GM12878 (cell line): ENCODE measurements at regions not wholly inside any gene's neighbourhood (a gene's known extent, or its start where the extent isn't known, plus 50 kb on each side); places are given as distances from the start of the nearest gene placed in this dataset.
"Not testable (repeated sequence)": the region's sequence is repeated elsewhere in the genome, so short reads cannot be mapped to it uniquely, and the experiment has no call there.

Source experiments
- ATAC-seq: fragments of 200-7000 bp; cut with Tn5 transposase; 3 replicates; pipeline ENCODE4 v1.9.1; 2020; ENCODE audit warnings: mild to moderate bottlenecking, moderate library complexity
- BruUV-seq: library from RNA; stranded (reverse); fragments of 400-500 nt; replicated peaks from 2 replicates; lab custom pipeline; 2021; lab: Mats Ljungman, UMichigan
- CTCF ChIA-PET: fragments of 300-600 bp; sonication (Branson Sonifier 250); formaldehyde crosslinking; extraction: SDS; loops from one replicate; lab custom pipeline; 2021; ENCODE audit warnings: inconsistent platforms; lab: Yijun Ruan, JAX
- POLR2A ChIA-PET: fragments of 350-600 bp; formaldehyde crosslinking; extraction: SDS; loops from one replicate; lab custom pipeline; 2021; ENCODE audit warnings: inconsistent platforms; lab: Charles Lee
- RAD21 ChIA-PET: fragments of 300-600 bp; sonication (Branson Sonifier 250); formaldehyde crosslinking; loops from one replicate; lab custom pipeline; 2023; ENCODE audit warnings: antibody characterized with exemption; ENCODE audit not compliant: unreplicated experiment; lab: Charles Lee
- SMC1A ChIA-PET: fragments of 300-600 bp; sonication (Branson Sonifier 250); formaldehyde crosslinking; loops from one replicate; lab custom pipeline; 2023; ENCODE audit not compliant: unreplicated experiment, uncharacterized antibody; lab: Charles Lee
- DNase-seq: peaks from one replicate; pipeline ENCODE4 v3.0.0-alpha.2; 2011; ENCODE audit warnings: low read depth, low spot score
- FAIRE-seq: peaks from 3 replicates; lab custom pipeline; 2011; peaks lifted over from hg19 to GRCh38; lab: Jason Lieb, UNC
- H2AFZ ChIP-seq: 2 replicates; pipeline ENCODE4 v1.6.0; 2011; ENCODE audit warnings: low read depth, low read length, control low read depth; ENCODE audit not compliant: control insufficient read depth
- H3K27ac ChIP-seq: 2 replicates; pipeline ENCODE4 v1.5.1; 2011; ENCODE audit warnings: control low read depth; ENCODE audit not compliant: control insufficient read depth, insufficient read depth
- H3K27me3 ChIP-seq, 2 experiments: replicated peaks in 1 of 2; 2 replicates each; pipeline versions ENCODE4 v1.6.0 to v1.6.1; 2011; ENCODE audit warnings: low read length in 1 of 2; ENCODE audit not compliant: control insufficient read depth in 2 of 2, insufficient read depth in 2 of 2
- H3K36me3 ChIP-seq, 2 experiments: 2 replicates each; pipeline ENCODE4 v1.5.1; 2011; ENCODE audit warnings: low read length in 1 of 2; ENCODE audit not compliant: control insufficient read depth in 2 of 2, insufficient read depth in 2 of 2
- H3K4me1 ChIP-seq: 2 replicates; pipeline ENCODE4 v1.6.1; 2011; ENCODE audit warnings: mild to moderate bottlenecking, low read length, moderate library complexity, mixed read lengths; ENCODE audit not compliant: control insufficient read depth, insufficient read depth
- H3K4me2 ChIP-seq: 2 replicates; pipeline ENCODE4 v1.6.0; 2011; ENCODE audit warnings: control low read depth; ENCODE audit not compliant: control insufficient read depth, insufficient read depth
- H3K4me3 ChIP-seq: fragments of 200-600 bp; sonication (generic); 2 replicates; pipeline ENCODE4 v1.5.1; 2016
- H3K79me2 ChIP-seq: 2 replicates; pipeline ENCODE4 v1.6.0; 2011; ENCODE audit warnings: low read length; ENCODE audit not compliant: control insufficient read depth, insufficient read depth
- H3K9ac ChIP-seq: 2 replicates; pipeline ENCODE4 v1.8.0; 2011; ENCODE audit warnings: low read length, control low read depth, mixed read lengths; ENCODE audit not compliant: control insufficient read depth, insufficient read depth
- H3K9me3 ChIP-seq: replicated peaks from 3 replicates; pipeline ENCODE4 v1.5.1; 2011; ENCODE audit warnings: mild to moderate bottlenecking, low read length; ENCODE audit not compliant: control insufficient read depth, insufficient read depth
- H4K20me1 ChIP-seq: 2 replicates; pipeline ENCODE4 v1.6.0; 2011; ENCODE audit not compliant: control insufficient read depth, insufficient read depth
- WGBS: methylation state at CpG from one replicate; pipeline ENCODE4 v1.1.6; 2016; ENCODE audit warnings: low lambda C conversion rate; ENCODE audit not compliant: insufficient replicate concordance, insufficient coverage; ENCODE audit errors: missing lambda C conversion rate; 5-methylcytosine and 5-hydroxymethylcytosine counted together
- in situ Hi-C: fragments of 300-500 bp; cut with MboI; formaldehyde crosslinking; loops from 9 replicates; pipeline ENCODE4 v1.14.3; 2018; ENCODE audit warnings: mixed read lengths
- intact Hi-C: fragments of 100-400 bp; cut with micrococcal nuclease; formaldehyde crosslinking; loops from one replicate; pipeline ENCODE4 v1.14.2; 2022; ENCODE audit not compliant: unreplicated experiment

DNA sequence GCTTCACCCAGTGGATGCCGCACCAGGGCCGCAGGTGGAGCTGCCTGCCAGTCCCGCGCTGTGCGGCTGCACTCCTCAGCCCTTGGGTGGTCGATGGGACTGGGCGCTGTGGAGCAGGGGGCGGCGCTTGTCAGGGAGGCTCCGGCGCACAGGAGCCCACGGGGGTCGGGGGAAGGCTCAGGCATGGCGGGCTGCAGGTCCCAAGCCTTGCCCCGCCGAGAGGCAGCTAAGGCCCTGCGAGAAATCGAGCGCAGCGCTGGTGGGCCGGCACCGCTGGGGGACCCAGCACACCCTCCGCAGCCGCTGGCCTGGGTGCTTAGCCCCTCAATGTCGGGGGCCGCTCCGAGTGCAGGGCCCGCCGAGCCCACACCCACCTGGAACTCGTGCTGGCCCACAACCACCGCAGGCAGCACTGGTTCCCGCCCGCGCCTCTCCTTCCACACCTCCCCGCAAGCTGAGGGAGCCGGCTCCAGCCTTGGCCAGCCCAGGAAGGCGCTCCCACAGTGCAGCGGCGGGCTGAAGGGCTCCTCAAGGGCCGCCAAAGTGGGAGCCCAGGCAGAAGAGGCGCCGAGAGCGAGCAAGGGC, 725.5 kb upstream of the CA10 start:
- POLR2A ChIA-PET, RAD21 ChIA-PET, FAIRE-seq, H3K9ac ChIP-seq, CTCF ChIA-PET, H3K4me2 ChIP-seq, SMC1A ChIA-PET, H3K36me3 ChIP-seq, H3K79me2 ChIP-seq, ATAC-seq, H3K27ac ChIP-seq, H4K20me1 ChIP-seq, BruUV-seq, DNase-seq, H3K4me3 ChIP-seq, in situ Hi-C loops, H3K27me3 ChIP-seq, H2AFZ ChIP-seq, intact Hi-C loops, H3K9me3 ChIP-seq, H3K4me1 ChIP-seq: not testable (repeated sequence)
- WGBS = 37% methylated on average over 40 of the region's 43 CpGs

- H3K79me2 ChIP-seq, ATAC-seq, H3K27ac ChIP-seq, H3K9me3 ChIP-seq, H4K20me1 ChIP-seq, POLR2A ChIA-PET, H3K27me3 ChIP-seq, H2AFZ ChIP-seq, SMC1A ChIA-PET, H3K36me3 ChIP-seq, H3K4me3 ChIP-seq, in situ Hi-C loops, BruUV-seq, CTCF ChIA-PET, intact Hi-C loops, DNase-seq, RAD21 ChIA-PET, FAIRE-seq, H3K4me2 ChIP-seq, H3K4me1 ChIP-seq, H3K9ac ChIP-seq: not testable (repeated sequence)
- WGBS = 41% methylated on average over 3 of the region's 3 CpGs
These were observed 688.3 kb upstream of the CA10 start for GRCh38 chr17:52846767-52847166.
